PC-9 (cell line): ENCODE measurements at regions not wholly inside any gene's neighbourhood (a gene's known extent, or its start where the extent isn't known, plus 50 kb on each side); places are given as distances from the start of the nearest gene placed in this dataset.

Experiments
- BruUV-seq: library from RNA; stranded (reverse); fragments of 400-500 nt; replicated peaks from 2 replicates; lab custom pipeline; 2021; lab: Mats Ljungman, UMichigan
- CTCF ChIA-PET: fragments of 300-600 bp; sonication (Branson Sonifier 250); formaldehyde crosslinking; loops from one replicate; lab custom pipeline; 2022; ENCODE audit warnings: antibody characterized with exemption; lab: Charles Lee
- POLR2A ChIA-PET: fragments of 300-600 bp; sonication (Branson Sonifier 250); formaldehyde crosslinking; loops from one replicate; lab custom pipeline; 2022; ENCODE audit warnings: antibody characterized with exemption; ENCODE audit not compliant: unreplicated experiment; lab: Charles Lee
- DNase-seq, 2 experiments: peaks; one replicate each; pipeline versions ENCODE4 v3.0.0 to v3.0.0-alpha.2; 2015 to 2022; ENCODE audit warnings: mixed read lengths in 1 of 2
- H2AFZ ChIP-seq: fragments of 200-600 bp; sonication (generic); 2 replicates; pipeline ENCODE4 v1.8.1; 2017; ENCODE audit warnings: antibody characterized with exemption
- H3F3A ChIP-seq: fragments of 200-600 bp; sonication (generic); 2 replicates; pipeline ENCODE4 v1.8.1; 2017; ENCODE audit warnings: antibody characterized with exemption, mild to moderate bottlenecking, low read depth; ENCODE audit not compliant: insufficient read depth
- H3K27ac ChIP-seq: fragments of 200-600 bp; sonication (generic); 2 replicates; pipeline ENCODE4 v1.6.1; 2016; ENCODE audit warnings: mixed run types
- H3K27me3 ChIP-seq: fragments of 200-600 bp; sonication (generic); 2 replicates; pipeline ENCODE4 v1.6.1; 2016; ENCODE audit warnings: low read depth, mixed run types; ENCODE audit not compliant: insufficient read depth
- H3K36me3 ChIP-seq: fragments of 200-600 bp; sonication (generic); 2 replicates; pipeline ENCODE4 v1.6.1; 2016; ENCODE audit warnings: low read depth, mixed run types
- H3K4me1 ChIP-seq: fragments of 200-600 bp; sonication (generic); replicated peaks from 2 replicates; pipeline ENCODE4 v1.6.1; 2016; ENCODE audit warnings: mixed run types; ENCODE audit not compliant: insufficient read depth
- H3K4me2 ChIP-seq: fragments of 200-600 bp; sonication (generic); 2 replicates; pipeline ENCODE4 v1.6.1; 2017; ENCODE audit warnings: mixed run types
- H3K4me3 ChIP-seq: fragments of 200-600 bp; sonication (generic); 2 replicates; pipeline ENCODE4 v1.6.1; 2016; ENCODE audit warnings: mixed run types
- H3K79me2 ChIP-seq: fragments of 200-600 bp; sonication (generic); 2 replicates; pipeline ENCODE4 v1.6.1; 2017; ENCODE audit warnings: low read depth, mixed run types
- H3K9me2 ChIP-seq: fragments of 200-600 bp; sonication (generic); 2 replicates; pipeline ENCODE4 v1.8.1; 2017; ENCODE audit warnings: mild to moderate bottlenecking; ENCODE audit not compliant: insufficient read depth
- H3K9me3 ChIP-seq: fragments of 200-600 bp; sonication (generic); 2 replicates; pipeline ENCODE4 v1.8.1; 2016; ENCODE audit warnings: low read depth; ENCODE audit not compliant: insufficient read depth
- H4K20me1 ChIP-seq: fragments of 200-600 bp; sonication (generic); 2 replicates; pipeline ENCODE4 v1.8.1; 2017; ENCODE audit not compliant: insufficient read depth
- EZH2 ChIP-seq: fragments of 200-600 bp; sonication (generic); IDR thresholded peaks from 2 replicates; pipeline ENCODE4 v1.8.0; 2017; ENCODE audit warnings: antibody characterized with exemption, low read depth
- intact Hi-C: fragments of 100-400 bp; cut with micrococcal nuclease; formaldehyde crosslinking; loops from one replicate; pipeline ENCODE4 v1.10.0; 2022; ENCODE audit not compliant: unreplicated experiment
- TF ChIP-seq, protein P1 (sequence below): fragments of 200-600 bp; sonication (generic); conservative IDR thresholded peaks from 2 replicates; pipeline ENCODE4 v1.6.1; 2017; ENCODE audit warnings: mixed run types, antibody characterized with exemption, mild to moderate bottlenecking, moderate library complexity

DNA sequence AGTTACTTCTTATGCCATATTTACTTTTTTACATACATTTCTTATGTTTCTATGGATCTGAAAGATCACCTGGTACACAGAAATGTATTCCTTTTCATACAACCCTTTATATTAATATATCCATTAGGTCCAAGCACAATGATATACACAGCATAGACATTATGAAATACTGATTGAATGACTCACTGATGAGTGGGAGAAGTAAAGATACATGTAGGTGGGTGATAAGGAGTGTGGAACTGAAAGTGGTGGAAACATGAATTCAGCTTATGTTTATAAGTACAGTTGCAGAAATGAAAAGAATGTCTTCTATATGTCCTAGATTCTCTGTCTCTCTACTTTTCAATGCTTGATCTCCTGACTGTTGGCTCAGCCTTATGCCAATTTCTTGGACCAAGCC lies 87.9 kb downstream of the YIPF7 start:
- Histone ChIP-seq H3K9me3 (no peaks in the 10 kb centered on the region), H3K79me2 (no peaks in the 10 kb centered on the region), H3K4me1 (no peaks in the 10 kb centered on the region), H3K36me3 (no peaks in the 10 kb centered on the region), H3K27ac (no peak overlapping the region), H3K4me2 (no peak overlapping the region), H4K20me1 (no peaks in the 10 kb centered on the region), H3K27me3 (no peaks in the 10 kb centered on the region), H2AFZ (no peak overlapping the region), H3K4me3 (no peak overlapping the region), H3F3A (no peaks in the 10 kb centered on the region), H3K9me2 (no peaks in the 10 kb centered on the region)
- no peak for TF ChIP-seq EZH2
- TF ChIP-seq, protein P1, sequence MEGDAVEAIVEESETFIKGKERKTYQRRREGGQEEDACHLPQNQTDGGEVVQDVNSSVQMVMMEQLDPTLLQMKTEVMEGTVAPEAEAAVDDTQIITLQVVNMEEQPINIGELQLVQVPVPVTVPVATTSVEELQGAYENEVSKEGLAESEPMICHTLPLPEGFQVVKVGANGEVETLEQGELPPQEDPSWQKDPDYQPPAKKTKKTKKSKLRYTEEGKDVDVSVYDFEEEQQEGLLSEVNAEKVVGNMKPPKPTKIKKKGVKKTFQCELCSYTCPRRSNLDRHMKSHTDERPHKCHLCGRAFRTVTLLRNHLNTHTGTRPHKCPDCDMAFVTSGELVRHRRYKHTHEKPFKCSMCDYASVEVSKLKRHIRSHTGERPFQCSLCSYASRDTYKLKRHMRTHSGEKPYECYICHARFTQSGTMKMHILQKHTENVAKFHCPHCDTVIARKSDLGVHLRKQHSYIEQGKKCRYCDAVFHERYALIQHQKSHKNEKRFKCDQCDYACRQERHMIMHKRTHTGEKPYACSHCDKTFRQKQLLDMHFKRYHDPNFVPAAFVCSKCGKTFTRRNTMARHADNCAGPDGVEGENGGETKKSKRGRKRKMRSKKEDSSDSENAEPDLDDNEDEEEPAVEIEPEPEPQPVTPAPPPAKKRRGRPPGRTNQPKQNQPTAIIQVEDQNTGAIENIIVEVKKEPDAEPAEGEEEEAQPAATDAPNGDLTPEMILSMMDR, result no peak
- POLR2A ChIA-PET, result no interaction called here
- no TSS peak for BruUV-seq
- CTCF ChIA-PET, result no interaction called here
- no peak for DNase-seq
- intact Hi-C loops, result no loop called here

DNA sequence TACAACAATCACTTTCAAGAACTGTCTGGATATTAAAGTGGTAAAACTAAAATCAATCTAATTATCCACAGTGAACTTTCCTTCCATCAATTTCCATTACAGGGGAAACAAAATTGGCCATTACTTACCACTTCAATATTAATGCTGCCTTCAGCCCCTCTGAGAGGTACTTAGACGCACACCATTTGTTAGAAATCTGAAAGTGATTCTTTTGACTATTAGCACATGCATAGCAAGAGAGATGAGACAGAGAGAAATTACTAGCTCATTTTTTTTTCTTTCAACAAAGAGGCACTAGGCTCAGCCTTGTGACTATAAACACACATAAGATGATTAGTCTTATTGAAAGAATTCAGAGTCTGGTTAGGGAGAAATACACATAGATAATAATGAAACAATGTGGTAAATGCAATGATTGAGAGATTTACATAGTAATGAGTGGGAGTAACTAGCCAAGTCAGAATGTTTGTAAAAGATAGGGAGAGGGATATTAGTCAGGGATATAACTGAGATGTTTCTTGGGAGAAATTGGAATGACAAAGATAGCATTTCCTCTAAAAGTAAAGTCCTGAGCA lies 93.3 kb downstream of the YIPF7 start:
- no peaks in the 10 kb centered on the region for H3F3A ChIP-seq
- no TSS peak for BruUV-seq
- intact Hi-C loops, result no loop called here
- no peaks in the 10 kb centered on the region for H3K9me2 ChIP-seq
- DNase-seq, result no peak
- no peaks in the 10 kb centered on the region for H3K9me3 ChIP-seq
- no peak overlapping the region for H3K4me2 ChIP-seq
- no peak overlapping the region for H3K4me3 ChIP-seq
- H3K27ac ChIP-seq, result no peak overlapping the region
- CTCF ChIA-PET, result no interaction called here
- TF ChIP-seq, protein P1, result no peak
- no peak for TF ChIP-seq EZH2
- no peaks in the 10 kb centered on the region for H3K4me1 ChIP-seq
- no peaks in the 10 kb centered on the region for H3K79me2 ChIP-seq
- POLR2A ChIA-PET, result no interaction called here
- H2AFZ ChIP-seq, result no peak overlapping the region
- no peaks in the 10 kb centered on the region for H4K20me1 ChIP-seq
- no peaks in the 10 kb centered on the region for H3K27me3 ChIP-seq
- no peaks in the 10 kb centered on the region for H3K36me3 ChIP-seq

DNA sequence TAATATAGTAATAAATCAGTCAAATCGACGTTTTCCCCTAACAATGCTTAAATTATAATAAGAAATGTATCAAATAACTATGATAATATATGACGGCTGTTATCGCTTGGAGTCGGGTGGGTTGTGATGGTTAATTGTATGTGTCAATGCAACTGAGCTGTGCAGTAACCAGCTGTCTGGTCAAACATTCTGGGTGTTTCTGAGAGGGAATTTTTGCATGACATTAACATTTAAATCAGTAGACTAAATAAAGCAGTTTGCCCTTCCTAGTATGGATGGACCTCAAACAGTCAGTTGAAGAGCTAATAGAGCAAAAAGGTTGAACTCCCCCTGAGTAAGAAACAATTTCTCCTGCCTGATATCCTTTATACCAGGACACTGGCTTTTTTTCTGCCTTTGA lies 96.7 kb downstream of the YIPF7 start:
- no peaks in the 10 kb centered on the region for H3K9me2 ChIP-seq
- DNase-seq, result no peak
- no TSS peak for BruUV-seq
- ChIA-PET CTCF (no interaction called here), POLR2A (interaction anchor here (0.8 kb wide), 1 partner anchor 59 kb away, joined by 6 read pairs; no protein-coding TSS in a partner anchor)
- no peak overlapping the region for H3K4me2 ChIP-seq
- no peak overlapping the region for H3K4me3 ChIP-seq
- H3K27me3 ChIP-seq, result no peaks in the 10 kb centered on the region
- H3K9me3 ChIP-seq, result no peaks in the 10 kb centered on the region
- no peak overlapping the region for H2AFZ ChIP-seq
- H3K79me2 ChIP-seq, result no peaks in the 10 kb centered on the region
- no peaks in the 10 kb centered on the region for H3F3A ChIP-seq
- no peaks in the 10 kb centered on the region for H3K36me3 ChIP-seq
- H3K4me1 ChIP-seq, result no peaks in the 10 kb centered on the region
- intact Hi-C loops, result no loop called here
- TF ChIP-seq, protein P1, result no peak
- TF ChIP-seq EZH2, result no peak
- H3K27ac ChIP-seq, result no peak overlapping the region
- no peaks in the 10 kb centered on the region for H4K20me1 ChIP-seq
